GM19099 (cell line): ENCODE measurements at regions not wholly inside any gene's neighbourhood (a gene's known extent, or its start where the extent isn't known, plus 50 kb on each side); places are given as distances from the start of the nearest gene placed in this dataset.

Experiments
- POLR2A ChIP-seq: IDR thresholded peaks from 3 replicates; pipeline ENCODE4 v1.6.1; 2011; ENCODE audit warnings: low read depth; ENCODE audit not compliant: insufficient read length; ENCODE audit errors: extremely low read depth

GRCh38 chr10:91022390-91022789 lies 101.5 kb upstream of the ANKRD1 start:
- TF ChIP-seq POLR2A, result no peak

- TF ChIP-seq POLR2A, result no peak
Observed at GRCh38 chr10:91022924-91023699, 102.2 kb upstream of the ANKRD1 start.

GRCh38 chr10:91023700-91024398 lies 103.0 kb upstream of the ANKRD1 start:
- no peak for TF ChIP-seq POLR2A

- TF ChIP-seq POLR2A, result no peak
Observed at GRCh38 chr10:91024541-91024940, 103.7 kb upstream of the ANKRD1 start.

- no peak for TF ChIP-seq POLR2A
Observed at GRCh38 chr10:91032611-91033206, 111.8 kb upstream of the ANKRD1 start.

GRCh38 chr10:91033324-91033950 lies 112.5 kb upstream of the ANKRD1 start:
- TF ChIP-seq POLR2A, result no peak

- TF ChIP-seq POLR2A, result no peak
Observed at GRCh38 chr10:91034042-91034441, 113.2 kb upstream of the ANKRD1 start.

GRCh38 chr10:91034494-91035159 lies 113.7 kb upstream of the ANKRD1 start:
- TF ChIP-seq POLR2A, result no peak

GRCh38 chr10:91035650-91036292 lies 114.9 kb upstream of the ANKRD1 start:
- no peak for TF ChIP-seq POLR2A

- no peak for TF ChIP-seq POLR2A
Observed at GRCh38 chr10:91036807-91037411, 116.0 kb upstream of the ANKRD1 start.

GRCh38 chr10:91038971-91039370 lies 118.1 kb upstream of the ANKRD1 start:
- no peak for TF ChIP-seq POLR2A

- TF ChIP-seq POLR2A, result no peak
Observed at GRCh38 chr10:91040343-91040742, 119.5 kb upstream of the ANKRD1 start.

- no peak for TF ChIP-seq POLR2A
Observed at GRCh38 chr10:91042069-91042468, 121.2 kb upstream of the ANKRD1 start.
